ENCODE measurements at regions not wholly inside any gene's neighbourhood (a gene's known extent, or its start where the extent isn't known, plus 50 kb on each side); places are given as distances from the start of the nearest gene placed in this dataset.

DNA sequence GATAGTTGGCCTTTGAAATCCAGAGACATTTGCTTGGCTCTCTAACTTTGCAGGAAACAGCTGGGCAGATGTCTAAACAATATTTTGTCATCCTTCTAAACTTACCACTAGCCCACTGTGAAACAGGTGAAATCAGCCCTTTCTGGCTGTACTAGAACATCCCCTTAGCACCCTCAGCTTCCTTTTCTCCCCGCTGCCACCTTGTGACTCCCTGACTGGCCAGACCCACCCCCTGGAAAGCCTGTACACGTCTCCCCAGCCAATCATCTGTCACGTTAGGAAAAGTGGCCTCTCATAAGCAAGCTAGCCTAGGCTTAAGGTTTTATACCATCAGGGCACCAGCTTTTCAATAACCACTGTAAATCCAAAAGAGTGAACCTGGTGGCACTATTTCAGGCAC lies 88.6 kb upstream of the E2F3 start:
- TF ChIP-seq, protein P1, sequence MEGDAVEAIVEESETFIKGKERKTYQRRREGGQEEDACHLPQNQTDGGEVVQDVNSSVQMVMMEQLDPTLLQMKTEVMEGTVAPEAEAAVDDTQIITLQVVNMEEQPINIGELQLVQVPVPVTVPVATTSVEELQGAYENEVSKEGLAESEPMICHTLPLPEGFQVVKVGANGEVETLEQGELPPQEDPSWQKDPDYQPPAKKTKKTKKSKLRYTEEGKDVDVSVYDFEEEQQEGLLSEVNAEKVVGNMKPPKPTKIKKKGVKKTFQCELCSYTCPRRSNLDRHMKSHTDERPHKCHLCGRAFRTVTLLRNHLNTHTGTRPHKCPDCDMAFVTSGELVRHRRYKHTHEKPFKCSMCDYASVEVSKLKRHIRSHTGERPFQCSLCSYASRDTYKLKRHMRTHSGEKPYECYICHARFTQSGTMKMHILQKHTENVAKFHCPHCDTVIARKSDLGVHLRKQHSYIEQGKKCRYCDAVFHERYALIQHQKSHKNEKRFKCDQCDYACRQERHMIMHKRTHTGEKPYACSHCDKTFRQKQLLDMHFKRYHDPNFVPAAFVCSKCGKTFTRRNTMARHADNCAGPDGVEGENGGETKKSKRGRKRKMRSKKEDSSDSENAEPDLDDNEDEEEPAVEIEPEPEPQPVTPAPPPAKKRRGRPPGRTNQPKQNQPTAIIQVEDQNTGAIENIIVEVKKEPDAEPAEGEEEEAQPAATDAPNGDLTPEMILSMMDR (IDR thresholded peaks at IDR 0.05): no peak
- TF ChIP-seq POLR2A (IDR thresholded peaks at IDR 0.05): no peak

Data from heart left ventricle (tissue), 13 donors.